ENCODE measurements at regions not wholly inside any gene's neighbourhood (a gene's known extent, or its start where the extent isn't known, plus 50 kb on each side); places are given as distances from the start of the nearest gene placed in this dataset.

DNA sequence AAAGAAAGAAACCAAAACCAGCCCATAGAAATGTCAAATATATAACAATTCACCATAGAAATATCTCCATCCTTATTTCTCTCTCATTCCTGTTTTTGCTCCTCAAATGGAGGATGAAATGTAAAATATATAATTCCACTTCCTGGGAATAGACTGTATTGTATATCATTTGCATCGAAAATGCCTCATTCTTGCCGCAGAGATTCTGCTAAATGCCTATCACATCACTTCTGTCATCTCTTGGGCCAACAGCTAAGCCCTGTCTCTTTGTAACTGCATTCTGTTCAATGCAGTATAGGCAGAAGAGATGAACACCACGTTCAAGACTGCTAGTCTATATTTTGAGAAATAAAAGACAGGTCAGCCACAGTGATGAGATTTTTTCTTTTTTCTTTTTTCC lies 956.3 kb upstream of the SOX9 start:
- intact Hi-C loops (cut with DNase I): no loop called here
- no peak for DNase-seq (ENCODE audit: low spot score)

DNA sequence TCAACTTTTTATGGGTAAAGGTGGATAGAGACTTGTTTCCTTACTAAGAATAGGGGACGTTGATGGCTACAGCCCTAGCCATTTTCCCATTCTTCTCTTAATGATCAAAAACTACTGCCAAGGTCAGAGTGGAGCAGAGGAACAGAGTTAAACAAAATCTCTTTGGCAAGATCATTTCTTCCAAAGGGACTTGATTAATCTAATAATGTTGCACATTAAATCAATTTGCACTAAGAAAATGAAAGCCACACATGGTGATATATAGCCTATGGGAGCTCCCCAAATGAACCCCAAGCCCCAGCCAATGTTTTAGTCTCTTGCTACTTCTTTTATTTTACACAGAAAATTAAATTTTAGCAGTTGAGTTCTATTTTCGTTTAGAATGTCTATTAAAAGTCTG lies 954.5 kb upstream of the SOX9 start:
- DNase-seq (ENCODE audit: low spot score): no peak
- intact Hi-C loops (cut with DNase I): no loop called here

DNA sequence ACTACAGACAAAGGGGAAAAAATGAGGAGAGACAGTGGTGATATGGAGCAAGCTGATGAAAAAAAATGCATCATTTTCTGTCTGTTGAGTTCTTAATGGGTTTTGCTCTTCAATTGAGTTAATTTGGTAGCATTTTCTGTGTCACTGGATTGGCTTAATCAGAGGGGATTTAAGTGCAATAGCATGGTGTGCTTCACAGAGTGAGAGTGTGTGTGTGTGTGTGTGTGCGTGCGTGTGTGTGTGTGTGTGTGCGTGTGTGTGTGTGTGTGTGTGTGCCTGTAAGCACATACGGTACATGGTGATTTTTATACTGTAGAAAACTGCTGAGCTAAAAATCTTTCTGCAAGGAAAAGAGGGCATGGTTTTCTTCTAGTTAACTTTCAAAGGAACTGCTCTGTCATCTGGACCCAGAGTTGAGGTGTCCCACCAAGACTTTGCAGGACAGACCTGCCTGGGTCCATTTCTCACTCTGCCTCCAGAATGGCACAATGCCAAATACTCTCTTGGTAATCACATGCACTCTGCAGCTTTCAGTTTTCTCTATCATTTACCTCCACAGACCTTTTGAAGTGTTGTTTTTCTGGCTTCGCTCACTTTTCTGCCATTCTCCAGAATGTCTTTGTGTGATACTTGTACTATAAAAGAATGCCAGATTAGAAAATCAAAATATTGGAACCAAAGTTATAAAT lies 952.6 kb upstream of the SOX9 start:
- intact Hi-C loops (cut with DNase I): no loop called here
- no peak for DNase-seq (ENCODE audit: low spot score)

DNA sequence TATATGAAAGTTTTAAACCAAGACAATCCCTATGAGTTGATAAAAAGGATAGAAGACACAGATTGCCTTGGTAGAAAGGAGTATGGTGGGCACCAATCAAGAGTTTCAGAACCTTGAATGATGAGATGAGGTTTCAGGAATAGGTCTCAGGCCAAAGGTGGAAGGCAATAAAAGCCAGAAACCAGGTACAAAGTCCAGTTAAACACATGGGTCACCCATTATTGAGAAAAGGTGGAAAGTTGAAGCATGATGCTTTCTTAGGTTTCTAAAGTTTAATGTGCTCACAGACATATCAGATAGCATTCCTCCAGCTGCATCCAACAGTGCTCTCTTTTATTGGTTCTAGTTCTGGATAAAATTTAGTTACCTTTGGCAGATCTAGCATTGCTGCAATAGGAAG lies 950.8 kb upstream of the SOX9 start:
- DNase-seq (ENCODE audit: low spot score): no peak
- intact Hi-C loops (cut with DNase I): no loop called here

DNA sequence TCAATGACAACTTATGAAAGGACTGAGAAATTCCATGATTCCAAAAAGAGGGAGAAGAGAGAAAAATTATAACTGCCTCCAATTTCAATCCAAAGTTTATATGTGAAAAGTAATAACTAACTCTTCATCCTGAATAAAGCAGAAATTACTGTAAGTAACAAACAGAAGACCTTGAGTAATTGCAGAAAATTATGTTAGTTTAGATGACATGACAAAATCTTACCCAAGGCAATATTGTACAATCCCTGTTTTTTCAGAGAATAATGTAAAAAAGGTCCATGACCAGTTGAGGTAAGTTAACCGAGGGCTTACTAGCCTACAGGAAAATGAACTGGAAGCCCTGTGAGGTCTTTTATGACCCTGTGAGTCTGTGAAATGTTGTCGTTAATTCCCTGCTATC lies 949.5 kb upstream of the SOX9 start:
- intact Hi-C loops (cut with DNase I): no loop called here
- no peak for DNase-seq (ENCODE audit: low spot score)

DNA sequence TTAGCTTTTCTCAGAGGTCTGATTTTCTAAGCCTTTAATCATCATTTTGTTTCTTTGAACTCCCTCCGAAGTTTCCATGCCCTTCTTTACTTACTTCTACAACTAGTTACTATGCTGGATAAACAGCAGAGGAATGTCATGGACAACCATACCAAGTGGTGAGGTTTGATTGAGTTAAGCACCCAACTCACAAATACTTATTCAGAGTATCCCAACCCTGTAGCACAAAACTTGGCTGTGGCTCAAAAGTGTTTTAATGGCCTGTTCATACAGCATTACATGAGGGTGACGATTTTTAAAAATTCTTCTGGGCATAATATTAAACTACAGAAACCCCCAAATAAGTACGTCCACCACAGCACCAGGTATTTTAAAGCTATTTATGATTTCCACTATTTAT lies 946.8 kb upstream of the SOX9 start:
- no peak for DNase-seq (ENCODE audit: low spot score)
- intact Hi-C loops (cut with DNase I): no loop called here

DNA sequence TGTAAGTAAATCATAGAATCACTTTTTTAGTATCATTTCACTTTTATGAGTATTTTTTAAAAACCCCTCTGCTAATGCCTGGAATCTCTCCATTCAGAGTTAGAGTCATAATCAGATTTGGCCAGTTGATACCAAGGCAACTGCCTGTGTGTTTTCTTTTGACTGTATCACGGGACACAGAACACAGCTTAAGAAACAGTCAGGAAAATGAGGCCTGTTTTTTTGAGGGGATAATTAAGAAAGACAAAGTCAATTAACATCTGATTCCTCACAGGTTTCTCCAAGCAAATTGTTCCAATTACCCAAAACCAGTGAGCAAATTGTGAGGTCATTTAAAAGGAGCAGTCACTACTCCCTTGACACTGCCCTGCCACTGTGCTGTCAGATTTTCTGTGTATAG lies 944.5 kb upstream of the SOX9 start:
- intact Hi-C loops (cut with DNase I): no loop called here
- no peak for DNase-seq (ENCODE audit: low spot score)

DNA sequence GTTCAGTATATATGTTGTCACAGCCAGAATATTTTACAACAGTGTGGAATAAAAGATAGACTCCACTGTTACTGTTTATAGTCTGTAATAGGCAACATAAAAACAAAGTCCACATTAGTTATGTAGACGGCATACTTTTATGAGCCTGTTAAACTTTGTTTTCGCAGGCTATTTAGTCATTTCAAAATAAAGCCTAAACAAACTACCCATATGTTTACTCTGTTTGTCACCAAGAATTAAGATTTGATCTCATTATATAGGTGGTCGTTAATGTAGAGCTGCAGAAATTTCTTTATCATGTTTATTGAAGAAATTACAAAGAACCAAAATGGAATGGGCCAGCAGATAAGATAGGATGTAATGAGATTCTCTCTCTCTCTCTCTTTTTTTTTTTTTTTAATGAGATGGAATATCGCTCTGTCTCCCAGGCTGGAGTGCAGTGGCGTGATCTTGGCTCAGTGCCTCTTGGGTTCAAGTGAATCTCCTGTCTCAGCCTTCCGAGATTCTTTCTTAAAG lies 943.8 kb upstream of the SOX9 start:
- DNase-seq (ENCODE audit: low spot score): no peak
- intact Hi-C loops (cut with DNase I): no loop called here

DNA sequence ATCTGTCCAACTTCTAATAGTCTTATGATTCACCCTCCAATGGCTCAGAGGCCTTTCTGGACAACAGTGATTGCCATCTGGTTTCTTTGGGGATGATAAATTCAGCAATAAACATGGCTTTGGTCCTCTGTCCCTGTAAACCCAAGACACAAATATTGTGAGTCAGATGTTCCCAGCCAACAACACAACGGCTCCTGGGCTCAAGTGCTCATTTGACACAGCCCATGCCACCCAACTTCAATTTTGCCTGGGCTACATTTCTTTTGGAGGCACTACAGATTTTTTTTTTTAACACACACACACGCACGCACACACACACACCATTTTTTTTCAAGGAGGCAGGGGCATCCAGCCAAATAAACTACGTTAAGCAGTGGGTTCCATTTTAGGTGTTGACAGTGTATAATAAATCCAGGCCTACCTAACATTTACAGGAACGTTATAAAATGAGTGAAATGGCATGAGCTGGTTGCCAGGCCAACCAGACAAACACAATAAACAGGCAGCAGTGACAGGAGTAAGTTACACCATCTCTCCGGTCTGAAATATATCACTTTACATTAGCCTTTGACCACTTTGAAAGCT lies 939.9 kb upstream of the SOX9 start:
- DNase-seq (ENCODE audit: low spot score): no peak
- intact Hi-C loops (cut with DNase I): no loop called here

DNA sequence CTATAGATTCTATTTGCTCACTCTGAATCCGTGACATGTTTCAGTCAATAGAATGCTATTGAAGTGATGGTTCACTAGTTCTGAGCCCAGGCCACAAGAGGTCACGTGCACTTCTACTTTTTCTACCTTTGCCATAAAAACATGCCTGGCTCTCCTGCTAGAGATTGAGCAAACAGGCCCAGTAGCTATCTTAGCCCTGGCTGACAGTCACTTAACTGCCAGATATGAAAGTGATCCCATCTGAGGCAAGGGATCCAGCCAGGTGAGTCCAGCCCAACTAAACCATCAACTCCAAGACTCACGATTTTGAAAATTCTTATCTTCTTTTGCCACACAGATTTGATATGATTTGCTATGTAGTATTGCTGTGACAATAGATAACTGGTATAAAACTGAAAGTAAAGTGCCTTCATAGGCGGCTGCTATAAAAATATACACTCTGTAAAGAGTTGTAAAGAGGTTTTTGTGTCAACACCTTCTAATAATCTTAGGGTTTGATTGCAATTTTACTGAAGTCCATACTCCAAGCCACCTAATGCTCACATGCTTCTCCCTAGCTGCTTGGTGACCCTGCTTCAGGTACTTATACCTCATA lies 937.7 kb upstream of the SOX9 start:
- no peak for DNase-seq (ENCODE audit: low spot score)
- intact Hi-C loops (cut with DNase I): no loop called here

DNA sequence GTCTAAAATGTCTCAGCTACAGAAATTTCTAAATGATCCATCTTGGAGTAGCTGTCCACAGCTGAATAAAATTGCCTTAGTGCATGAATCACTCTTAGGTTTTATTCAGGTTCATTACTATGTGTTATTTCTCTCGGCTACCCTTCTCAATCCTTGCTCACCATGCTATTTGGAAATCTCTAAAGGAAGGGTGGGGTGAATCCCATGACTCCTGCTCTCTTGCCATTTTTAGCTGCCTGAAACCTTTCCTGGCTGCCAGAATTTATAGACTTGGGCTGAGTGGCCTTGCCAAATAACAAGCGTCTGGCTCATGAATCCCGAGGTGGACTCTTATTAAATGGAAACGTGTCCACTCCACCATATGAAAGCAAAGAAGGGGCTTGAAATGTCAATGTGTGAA lies 936.1 kb upstream of the SOX9 start:
- DNase-seq (ENCODE audit: low spot score): no peak
- intact Hi-C loops (cut with DNase I): no loop called here

DNA sequence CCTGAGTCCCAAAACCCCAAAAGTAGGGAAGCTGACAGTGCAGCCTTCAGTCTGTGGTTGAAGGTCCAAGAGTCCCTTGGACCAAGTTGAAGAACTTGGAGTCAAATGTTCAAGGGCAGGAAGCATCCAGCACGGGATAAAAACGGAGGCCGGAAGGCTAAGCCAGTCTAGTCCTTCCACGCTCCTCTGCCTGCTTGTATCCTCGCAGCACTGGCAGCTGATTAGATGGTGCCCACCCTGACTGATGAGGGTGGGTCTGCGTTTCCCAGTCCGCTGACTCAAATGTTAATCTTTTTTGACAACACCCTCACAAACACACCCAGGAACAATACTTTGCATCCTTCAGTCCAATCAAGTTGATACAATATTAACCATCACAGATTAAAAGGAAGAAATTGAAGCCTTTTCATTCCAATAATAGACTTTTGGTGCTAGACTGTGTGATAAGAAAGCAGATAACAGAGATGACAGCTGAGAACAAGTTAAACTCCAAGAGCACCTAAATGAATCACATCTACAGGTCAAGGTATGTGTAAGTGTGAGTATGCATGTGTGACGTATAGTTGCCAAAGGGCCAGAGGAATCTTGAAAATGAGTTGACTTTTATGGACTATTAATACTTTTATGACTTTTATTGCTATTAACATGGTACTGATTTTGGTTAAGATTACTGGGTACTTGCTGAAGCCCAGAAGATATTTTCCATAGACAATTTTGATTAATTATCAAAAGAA lies 933.5 kb upstream of the SOX9 start:
- intact Hi-C loops (cut with DNase I): no loop called here
- peak; percentile 72 for DNase-seq (ENCODE audit: low spot score)

DNA sequence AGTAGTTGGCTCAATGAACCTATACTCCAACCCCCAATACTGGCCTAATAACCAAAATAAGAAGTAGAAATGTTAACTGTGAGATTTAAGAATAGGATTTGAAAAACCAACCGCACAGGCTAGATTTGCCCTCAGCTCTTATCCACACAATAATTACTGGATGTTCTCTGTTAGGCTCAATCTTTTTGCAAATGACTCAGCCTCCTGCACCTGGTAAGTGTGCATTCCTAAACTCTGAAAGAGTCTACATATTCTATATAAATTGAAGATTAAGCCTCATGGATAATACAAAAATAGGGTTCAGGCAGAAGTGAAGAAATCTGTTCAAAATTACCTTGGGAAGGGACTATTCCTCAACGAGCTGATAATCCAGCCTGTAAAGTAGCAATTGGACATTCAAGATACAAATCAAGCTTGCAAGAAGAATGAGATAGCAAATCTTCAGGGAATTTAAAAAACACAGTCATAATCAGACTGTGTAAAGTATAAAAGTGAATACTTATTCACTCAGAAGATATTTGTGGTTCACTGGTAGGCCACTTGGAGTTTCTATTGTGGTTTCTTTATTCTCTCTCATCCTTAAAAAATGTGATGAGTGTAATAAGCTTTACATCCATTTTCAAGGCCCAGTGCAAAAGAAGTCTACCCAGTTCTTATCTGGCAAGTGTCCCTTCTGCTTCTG lies 931.9 kb upstream of the SOX9 start:
- no peak for DNase-seq (ENCODE audit: low spot score)
- intact Hi-C loops (cut with DNase I): no loop called here

DNA sequence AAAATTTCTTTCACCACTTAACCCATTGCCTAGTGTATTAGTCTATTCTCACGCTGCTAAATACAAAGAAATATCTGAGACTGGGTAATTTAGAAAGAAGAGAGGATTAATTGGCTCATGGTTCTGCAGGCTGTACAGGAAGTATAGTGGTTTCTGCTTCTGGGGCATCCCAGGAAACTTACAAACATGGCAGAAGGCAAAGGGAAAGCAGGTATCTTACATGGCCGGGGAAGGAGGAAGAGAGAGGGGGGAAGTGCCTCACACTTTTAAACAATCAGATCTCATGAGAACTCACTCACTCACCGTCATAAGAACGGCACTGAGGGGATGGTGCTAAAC lies 931.4 kb upstream of the SOX9 start:
- intact Hi-C loops (cut with DNase I): no loop called here

DNA sequence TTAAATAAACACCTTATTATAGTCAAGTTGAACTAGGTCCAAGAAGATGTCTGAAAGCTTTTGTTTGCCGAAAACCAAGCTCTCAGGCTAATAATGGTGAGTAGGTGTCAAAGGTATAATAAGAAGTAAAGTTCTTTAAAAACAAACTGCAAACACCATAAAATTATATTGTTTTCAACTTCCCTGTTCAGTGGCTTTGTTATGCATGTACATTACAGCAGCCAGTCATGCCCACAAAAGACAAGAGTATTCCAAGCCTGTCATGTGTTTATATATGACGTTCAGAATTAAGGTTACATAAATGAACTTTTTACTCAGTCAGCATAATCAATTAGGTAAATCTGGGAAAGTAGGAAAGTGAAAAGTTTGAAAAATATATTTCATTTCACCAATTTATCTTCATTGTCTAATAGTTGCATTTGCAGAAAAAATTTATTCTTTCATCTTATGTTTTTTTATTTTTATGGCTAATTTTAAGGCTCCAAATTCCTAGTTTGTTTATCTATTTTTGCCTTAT lies 928.7 kb upstream of the SOX9 start:
- DNase-seq (ENCODE audit: low spot score): no peak
- intact Hi-C loops (cut with DNase I): no loop called here

More for the DNA sequence above, 931.4 kb upstream of the SOX9 start:
- DNase-seq (ENCODE audit: low spot score): no peak

DNA sequence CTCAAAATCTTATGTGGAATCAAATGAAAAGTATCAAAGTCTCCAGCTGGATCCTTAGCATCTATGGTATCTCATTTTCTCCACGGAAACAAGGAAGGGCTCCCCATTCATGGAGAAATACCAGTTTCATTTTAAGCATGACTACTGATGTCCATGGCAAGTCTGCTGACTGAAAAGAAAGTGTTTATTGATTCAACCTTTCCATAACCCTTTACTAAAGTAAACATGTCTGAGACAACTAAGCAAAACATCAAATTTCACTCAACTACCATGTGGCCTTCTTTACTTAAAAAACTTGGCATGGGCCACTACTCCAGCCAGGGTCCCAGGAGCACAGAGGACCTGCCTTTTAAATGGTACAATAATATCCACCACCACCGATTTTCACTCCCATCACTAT lies 928.0 kb upstream of the SOX9 start:
- DNase-seq (ENCODE audit: low spot score): no peak
- intact Hi-C loops (cut with DNase I): no loop called here

DNA sequence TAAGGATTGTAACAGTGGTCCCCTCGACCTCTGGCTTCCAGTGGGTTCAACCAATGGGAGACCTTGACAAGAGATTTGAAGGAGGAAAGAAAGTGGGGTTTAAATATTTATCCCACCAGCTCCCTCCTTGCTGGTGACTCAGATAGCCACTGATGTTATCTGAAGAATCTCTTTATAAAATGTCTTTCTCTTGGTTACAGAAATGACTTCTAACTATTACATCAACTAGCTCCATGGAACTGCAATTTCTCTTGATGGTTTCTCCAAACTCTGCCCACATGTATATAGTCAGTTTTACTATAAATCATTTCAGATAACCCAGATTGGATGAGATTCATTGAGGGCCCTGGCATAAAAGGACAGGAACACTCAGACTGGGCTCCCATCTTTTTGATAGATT lies 920.2 kb upstream of the SOX9 start:
- intact Hi-C loops (cut with DNase I): no loop called here
- DNase-seq (ENCODE audit: low spot score): no peak

DNA sequence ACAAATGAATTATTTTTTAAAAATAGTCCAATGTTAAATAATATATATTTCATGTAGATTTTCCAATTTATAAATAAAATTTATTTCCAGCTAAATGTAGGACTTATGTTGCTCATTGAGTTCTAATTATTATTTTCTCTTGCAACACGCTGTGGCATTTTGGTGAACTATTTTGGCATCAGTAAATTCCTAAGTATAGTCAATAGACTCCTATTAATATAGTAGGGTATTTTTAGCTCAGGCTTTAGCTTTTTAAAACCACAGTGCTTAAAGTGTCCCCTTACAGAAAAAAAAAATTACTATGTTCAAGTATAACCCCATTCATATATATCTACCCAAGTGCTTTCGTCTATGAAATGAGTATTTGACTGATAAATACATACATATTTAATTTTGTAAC lies 919.2 kb upstream of the SOX9 start:
- DNase-seq (ENCODE audit: low spot score): no peak

DNA sequence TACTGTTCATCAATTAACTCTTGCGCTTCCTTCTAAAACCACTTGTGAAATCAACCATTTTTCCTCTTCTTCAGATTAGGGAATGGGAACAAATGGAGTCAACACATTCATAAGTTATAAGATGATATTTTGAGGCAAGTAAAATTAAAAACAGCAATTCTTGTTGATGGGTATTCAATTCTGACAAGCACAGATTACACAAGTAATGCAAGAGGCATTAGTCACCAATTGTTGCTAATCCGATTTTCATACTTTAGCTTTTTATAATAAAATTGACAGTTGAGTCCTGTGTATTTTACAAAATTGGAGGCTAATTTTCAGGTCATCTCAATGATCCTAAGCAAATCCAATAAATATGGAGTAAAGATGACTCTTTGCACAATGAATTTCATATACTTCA lies 918.4 kb upstream of the SOX9 start:
- intact Hi-C loops (cut with DNase I): no loop called here
- no peak for DNase-seq (ENCODE audit: low spot score)

More for the DNA sequence above, 919.2 kb upstream of the SOX9 start:
- intact Hi-C loops (cut with DNase I): no loop called here

DNA sequence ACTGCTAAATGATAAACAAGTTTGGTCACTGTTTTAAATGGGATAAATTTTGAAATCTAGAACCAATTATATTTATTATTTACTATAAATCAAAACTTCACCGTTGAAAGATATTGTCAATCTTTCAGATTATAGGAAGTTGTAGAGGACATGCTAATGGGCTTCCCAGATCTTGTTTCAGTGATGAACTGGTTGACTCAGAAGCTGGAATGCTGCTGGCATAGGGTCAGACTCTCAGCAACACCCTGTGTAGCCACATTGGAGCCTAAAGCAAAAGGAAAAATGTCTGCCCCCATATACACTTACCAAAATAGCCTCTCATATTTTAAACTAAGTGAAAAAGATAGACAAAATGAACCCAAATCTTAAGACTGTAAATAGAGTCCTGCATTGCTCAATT lies 916.9 kb upstream of the SOX9 start:
- no peak for DNase-seq (ENCODE audit: low spot score)
- intact Hi-C loops (cut with DNase I): no loop called here

All from posterior vena cava (tissue), 2 donors.